GM19193 (cell line): ENCODE measurements at regions not wholly inside any gene's neighbourhood (a gene's known extent, or its start where the extent isn't known, plus 50 kb on each side); places are given as distances from the start of the nearest gene placed in this dataset.

Experiments
- POLR2A ChIP-seq: IDR thresholded peaks from 4 replicates; pipeline ENCODE4 v1.6.1; 2011; ENCODE audit not compliant: insufficient read depth, insufficient read length; ENCODE audit errors: extremely low read depth

GRCh38 chr13:24073657-24074056 lies 86.9 kb upstream of the SPATA13 start:
- TF ChIP-seq POLR2A = no peak

GRCh38 chr13:24074678-24075077 lies 85.8 kb upstream of the SPATA13 start:
- TF ChIP-seq POLR2A = no peak

- TF ChIP-seq POLR2A = no peak
Observed at GRCh38 chr13:24075137-24075975, 85.2 kb upstream of the SPATA13 start.

- no peak for TF ChIP-seq POLR2A
Observed at GRCh38 chr13:24076109-24076508, 84.4 kb upstream of the SPATA13 start.

- TF ChIP-seq POLR2A = no peak
Observed at GRCh38 chr13:24076636-24077035, 83.9 kb upstream of the SPATA13 start.

GRCh38 chr13:24080134-24080533 lies 80.4 kb upstream of the SPATA13 start:
- no peak for TF ChIP-seq POLR2A

- no peak for TF ChIP-seq POLR2A
Observed at GRCh38 chr13:24081387-24081786, 79.1 kb upstream of the SPATA13 start.

- TF ChIP-seq POLR2A = no peak
Observed at GRCh38 chr13:24083141-24083540, 77.4 kb upstream of the SPATA13 start.

- TF ChIP-seq POLR2A = no peak
Observed at GRCh38 chr13:24083722-24084421, 76.6 kb upstream of the SPATA13 start.

GRCh38 chr13:24085662-24086061 lies 74.9 kb upstream of the SPATA13 start:
- TF ChIP-seq POLR2A = no peak

- TF ChIP-seq POLR2A = no peak
Observed at GRCh38 chr13:24086642-24087041, 73.9 kb upstream of the SPATA13 start.

GRCh38 chr13:24087605-24088225 lies 72.8 kb upstream of the SPATA13 start:
- no peak for TF ChIP-seq POLR2A

- TF ChIP-seq POLR2A = no peak
Observed at GRCh38 chr13:24090049-24090448, 70.5 kb upstream of the SPATA13 start.

GRCh38 chr13:24091080-24091479 lies 69.4 kb upstream of the SPATA13 start:
- TF ChIP-seq POLR2A = no peak

GRCh38 chr13:24092108-24092507 lies 68.4 kb upstream of the SPATA13 start:
- no peak for TF ChIP-seq POLR2A

GRCh38 chr13:24093047-24093446 lies 67.5 kb upstream of the SPATA13 start:
- no peak for TF ChIP-seq POLR2A
